HepG2 (cell line): ENCODE measurements at regions not wholly inside any gene's neighbourhood (a gene's known extent, or its start where the extent isn't known, plus 50 kb on each side); places are given as distances from the start of the nearest gene placed in this dataset.

Source experiments
- GTF3A ChIP-seq: sonication (generic); formaldehyde crosslinking; conservative IDR thresholded peaks from 2 replicates; pipeline ENCODE4 v1.4.0; 2020; ENCODE audit warnings: mild to moderate bottlenecking, missing genetic modification reagents
- KAT8 ChIP-seq: IDR thresholded peaks from 2 replicates; pipeline ENCODE4 v1.6.1; 2016; ENCODE audit warnings: missing genetic modification reagents, missing compliant biosample characterization
- ZNF569 ChIP-seq: sonication (generic); formaldehyde crosslinking; IDR thresholded peaks from 2 replicates; pipeline ENCODE4 v1.5.0; 2020; ENCODE audit warnings: mild to moderate bottlenecking, missing genetic modification reagents, moderate library complexity, borderline replicate concordance
- ZNF598 ChIP-seq: sonication (generic); formaldehyde crosslinking; IDR thresholded peaks from 2 replicates; pipeline ENCODE4 v1.5.1; 2020; ENCODE audit warnings: mild to moderate bottlenecking, missing genetic modification reagents, borderline replicate concordance
- ZNF614 ChIP-seq: IDR thresholded peaks from 2 replicates; pipeline ENCODE4 v1.6.1; 2018; ENCODE audit warnings: missing biosample characterization, missing genetic modification reagents, inconsistent platforms, borderline replicate concordance
- TF ChIP-seq, protein P1 (sequence below), 2 experiments: IDR thresholded peaks; 2 replicates each; pipeline ENCODE4 v1.6.1; 2011 to 2012; ENCODE audit warnings: low read length in 2 of 2, borderline replicate concordance in 1 of 2, low read depth in 1 of 2, mild to moderate bottlenecking in 1 of 2, moderate library complexity in 1 of 2
- TF ChIP-seq, protein P2 (sequence below): sonication (generic); formaldehyde crosslinking; IDR thresholded peaks from 2 replicates; pipeline ENCODE4 v1.4.0; 2020; ENCODE audit warnings: missing genetic modification reagents
- TF ChIP-seq, protein P3 (sequence below): sonication (generic); formaldehyde crosslinking; IDR thresholded peaks from 2 replicates; pipeline ENCODE4 v1.9.0; 2021; ENCODE audit warnings: mild to moderate bottlenecking, missing genetic modification reagents

DNA sequence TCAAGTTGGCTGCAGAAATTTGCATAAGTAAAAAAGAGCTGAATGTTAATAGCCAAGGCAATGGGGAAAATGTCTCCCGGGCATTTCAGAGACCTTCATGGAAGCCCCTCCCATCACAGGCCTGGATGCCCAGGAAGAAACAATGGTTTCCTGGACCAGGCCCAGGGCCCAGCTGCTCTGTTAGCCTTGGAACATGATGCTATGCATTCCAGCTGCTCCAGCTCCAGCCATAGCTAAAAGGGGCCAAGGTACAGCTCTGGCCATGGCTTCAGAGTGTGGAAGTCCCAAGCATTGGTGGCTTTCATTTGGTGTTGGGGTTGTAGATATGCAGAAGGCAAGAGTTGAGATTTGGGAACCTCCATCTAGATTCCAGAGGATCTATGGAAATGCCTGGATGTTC is 508.3 kb downstream of the SPRY1 start (continued):
- TF ChIP-seq, protein P1, sequence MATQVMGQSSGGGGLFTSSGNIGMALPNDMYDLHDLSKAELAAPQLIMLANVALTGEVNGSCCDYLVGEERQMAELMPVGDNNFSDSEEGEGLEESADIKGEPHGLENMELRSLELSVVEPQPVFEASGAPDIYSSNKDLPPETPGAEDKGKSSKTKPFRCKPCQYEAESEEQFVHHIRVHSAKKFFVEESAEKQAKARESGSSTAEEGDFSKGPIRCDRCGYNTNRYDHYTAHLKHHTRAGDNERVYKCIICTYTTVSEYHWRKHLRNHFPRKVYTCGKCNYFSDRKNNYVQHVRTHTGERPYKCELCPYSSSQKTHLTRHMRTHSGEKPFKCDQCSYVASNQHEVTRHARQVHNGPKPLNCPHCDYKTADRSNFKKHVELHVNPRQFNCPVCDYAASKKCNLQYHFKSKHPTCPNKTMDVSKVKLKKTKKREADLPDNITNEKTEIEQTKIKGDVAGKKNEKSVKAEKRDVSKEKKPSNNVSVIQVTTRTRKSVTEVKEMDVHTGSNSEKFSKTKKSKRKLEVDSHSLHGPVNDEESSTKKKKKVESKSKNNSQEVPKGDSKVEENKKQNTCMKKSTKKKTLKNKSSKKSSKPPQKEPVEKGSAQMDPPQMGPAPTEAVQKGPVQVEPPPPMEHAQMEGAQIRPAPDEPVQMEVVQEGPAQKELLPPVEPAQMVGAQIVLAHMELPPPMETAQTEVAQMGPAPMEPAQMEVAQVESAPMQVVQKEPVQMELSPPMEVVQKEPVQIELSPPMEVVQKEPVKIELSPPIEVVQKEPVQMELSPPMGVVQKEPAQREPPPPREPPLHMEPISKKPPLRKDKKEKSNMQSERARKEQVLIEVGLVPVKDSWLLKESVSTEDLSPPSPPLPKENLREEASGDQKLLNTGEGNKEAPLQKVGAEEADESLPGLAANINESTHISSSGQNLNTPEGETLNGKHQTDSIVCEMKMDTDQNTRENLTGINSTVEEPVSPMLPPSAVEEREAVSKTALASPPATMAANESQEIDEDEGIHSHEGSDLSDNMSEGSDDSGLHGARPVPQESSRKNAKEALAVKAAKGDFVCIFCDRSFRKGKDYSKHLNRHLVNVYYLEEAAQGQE (IDR thresholded peaks at IDR 0.05; ENCODE audit: borderline replicate concordance in 1 of 2, low read depth in 1 of 2, low read length in 2 of 2), result no peak
- TF ChIP-seq, protein P2, sequence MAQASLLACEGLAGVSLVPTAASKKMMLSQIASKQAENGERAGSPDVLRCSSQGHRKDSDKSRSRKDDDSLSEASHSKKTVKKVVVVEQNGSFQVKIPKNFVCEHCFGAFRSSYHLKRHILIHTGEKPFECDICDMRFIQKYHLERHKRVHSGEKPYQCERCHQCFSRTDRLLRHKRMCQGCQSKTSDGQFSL (CRISPR knock-in tag), result no peak
- TF ChIP-seq GTF3A (CRISPR knock-in tag), result no peak
- TF ChIP-seq ZNF598 (CRISPR knock-in tag), result no peak
- TF ChIP-seq ZNF569, result no peak
- TF ChIP-seq KAT8 (CRISPR knock-in tag), result no peak
- no peak for TF ChIP-seq ZNF614 (CRISPR knock-in tag)
- TF ChIP-seq, protein P3, sequence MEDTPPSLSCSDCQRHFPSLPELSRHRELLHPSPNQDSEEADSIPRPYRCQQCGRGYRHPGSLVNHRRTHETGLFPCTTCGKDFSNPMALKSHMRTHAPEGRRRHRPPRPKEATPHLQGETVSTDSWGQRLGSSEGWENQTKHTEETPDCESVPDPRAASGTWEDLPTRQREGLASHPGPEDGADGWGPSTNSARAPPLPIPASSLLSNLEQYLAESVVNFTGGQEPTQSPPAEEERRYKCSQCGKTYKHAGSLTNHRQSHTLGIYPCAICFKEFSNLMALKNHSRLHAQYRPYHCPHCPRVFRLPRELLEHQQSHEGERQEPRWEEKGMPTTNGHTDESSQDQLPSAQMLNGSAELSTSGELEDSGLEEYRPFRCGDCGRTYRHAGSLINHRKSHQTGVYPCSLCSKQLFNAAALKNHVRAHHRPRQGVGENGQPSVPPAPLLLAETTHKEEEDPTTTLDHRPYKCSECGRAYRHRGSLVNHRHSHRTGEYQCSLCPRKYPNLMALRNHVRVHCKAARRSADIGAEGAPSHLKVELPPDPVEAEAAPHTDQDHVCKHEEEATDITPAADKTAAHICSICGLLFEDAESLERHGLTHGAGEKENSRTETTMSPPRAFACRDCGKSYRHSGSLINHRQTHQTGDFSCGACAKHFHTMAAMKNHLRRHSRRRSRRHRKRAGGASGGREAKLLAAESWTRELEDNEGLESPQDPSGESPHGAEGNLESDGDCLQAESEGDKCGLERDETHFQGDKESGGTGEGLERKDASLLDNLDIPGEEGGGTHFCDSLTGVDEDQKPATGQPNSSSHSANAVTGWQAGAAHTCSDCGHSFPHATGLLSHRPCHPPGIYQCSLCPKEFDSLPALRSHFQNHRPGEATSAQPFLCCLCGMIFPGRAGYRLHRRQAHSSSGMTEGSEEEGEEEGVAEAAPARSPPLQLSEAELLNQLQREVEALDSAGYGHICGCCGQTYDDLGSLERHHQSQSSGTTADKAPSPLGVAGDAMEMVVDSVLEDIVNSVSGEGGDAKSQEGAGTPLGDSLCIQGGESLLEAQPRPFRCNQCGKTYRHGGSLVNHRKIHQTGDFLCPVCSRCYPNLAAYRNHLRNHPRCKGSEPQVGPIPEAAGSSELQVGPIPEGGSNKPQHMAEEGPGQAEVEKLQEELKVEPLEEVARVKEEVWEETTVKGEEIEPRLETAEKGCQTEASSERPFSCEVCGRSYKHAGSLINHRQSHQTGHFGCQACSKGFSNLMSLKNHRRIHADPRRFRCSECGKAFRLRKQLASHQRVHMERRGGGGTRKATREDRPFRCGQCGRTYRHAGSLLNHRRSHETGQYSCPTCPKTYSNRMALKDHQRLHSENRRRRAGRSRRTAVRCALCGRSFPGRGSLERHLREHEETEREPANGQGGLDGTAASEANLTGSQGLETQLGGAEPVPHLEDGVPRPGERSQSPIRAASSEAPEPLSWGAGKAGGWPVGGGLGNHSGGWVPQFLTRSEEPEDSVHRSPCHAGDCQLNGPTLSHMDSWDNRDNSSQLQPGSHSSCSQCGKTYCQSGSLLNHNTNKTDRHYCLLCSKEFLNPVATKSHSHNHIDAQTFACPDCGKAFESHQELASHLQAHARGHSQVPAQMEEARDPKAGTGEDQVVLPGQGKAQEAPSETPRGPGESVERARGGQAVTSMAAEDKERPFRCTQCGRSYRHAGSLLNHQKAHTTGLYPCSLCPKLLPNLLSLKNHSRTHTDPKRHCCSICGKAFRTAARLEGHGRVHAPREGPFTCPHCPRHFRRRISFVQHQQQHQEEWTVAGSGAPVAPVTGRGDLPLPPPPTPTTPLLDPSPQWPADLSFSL (CRISPR knock-in tag), result no peak
- TF ChIP-seq, all 625 proteins: peak for 0
